Activated naive CD8-positive, alpha-beta T cell treated with anti-CD3 and anti-CD28 coated beads for 36 hours (primary cell): ENCODE measurements at regions not wholly inside any gene's neighbourhood (a gene's known extent, or its start where the extent isn't known, plus 50 kb on each side); places are given as distances from the start of the nearest gene placed in this dataset.

ENCODE experiments used
- DNase-seq: peaks from one replicate; pipeline ENCODE4 v3.0.0; 2021
- H3K27ac Mint-ChIP-seq: one replicate; pipeline ENCODE4 v1.8.0; 2022; ENCODE audit warnings: mild to moderate bottlenecking, moderate library complexity, mixed read lengths
- H3K27me3 Mint-ChIP-seq: one replicate; pipeline ENCODE4 v1.8.0; 2022; ENCODE audit warnings: mild to moderate bottlenecking, mixed read lengths
- H3K36me3 Mint-ChIP-seq: one replicate; pipeline ENCODE4 v1.8.0; 2021; ENCODE audit warnings: mild to moderate bottlenecking, mixed read lengths
- H3K4me1 Mint-ChIP-seq: one replicate; pipeline ENCODE4 v1.8.0; 2021; ENCODE audit warnings: mixed read lengths
- H3K4me3 Mint-ChIP-seq: one replicate; pipeline ENCODE4 v1.8.0; 2022; ENCODE audit warnings: mild to moderate bottlenecking, moderate library complexity, mixed read lengths
- H3K9me3 Mint-ChIP-seq: one replicate; pipeline ENCODE4 v1.8.0; 2022; ENCODE audit warnings: mixed read lengths

- H3K36me3 Mint-ChIP-seq = no peaks in the 10 kb centered on the region
- no peak for DNase-seq
- H3K4me3 Mint-ChIP-seq = no peak overlapping the region
- no peaks in the 10 kb centered on the region for H3K4me1 Mint-ChIP-seq
- H3K27ac Mint-ChIP-seq = no peak overlapping the region
- peaks cover 13% of the 10 kb centered on the region for H3K27me3 Mint-ChIP-seq
- H3K9me3 Mint-ChIP-seq = no peaks in the 10 kb centered on the region
These were observed 189.4 kb downstream of the CCT6B start for GRCh38 chr17:34771891-34772290.

- no peaks in the 10 kb centered on the region for H3K4me1 Mint-ChIP-seq
- H3K36me3 Mint-ChIP-seq = no peaks in the 10 kb centered on the region
- H3K4me3 Mint-ChIP-seq = no peak overlapping the region
- DNase-seq = no peak
- no peak overlapping the region for H3K27ac Mint-ChIP-seq
- peaks cover 13% of the 10 kb centered on the region for H3K27me3 Mint-ChIP-seq
- no peaks in the 10 kb centered on the region for H3K9me3 Mint-ChIP-seq
These were observed 190.7 kb downstream of the CCT6B start for GRCh38 chr17:34770586-34770985.

GRCh38 chr17:34769899-34770298 is 190.5 kb downstream of the TMEM132E start:
- no peaks in the 10 kb centered on the region for H3K36me3 Mint-ChIP-seq
- peaks cover 8% of the 10 kb centered on the region for H3K27me3 Mint-ChIP-seq
- no peaks in the 10 kb centered on the region for H3K4me1 Mint-ChIP-seq
- no peak overlapping the region for H3K4me3 Mint-ChIP-seq
- H3K9me3 Mint-ChIP-seq = no peaks in the 10 kb centered on the region
- DNase-seq = no peak
- no peak overlapping the region for H3K27ac Mint-ChIP-seq

GRCh38 chr17:34769049-34769448 is 189.7 kb downstream of the TMEM132E start:
- Mint-ChIP-seq H3K4me3 (no peak overlapping the region), H3K4me1 (no peaks in the 10 kb centered on the region), H3K9me3 (no peaks in the 10 kb centered on the region), H3K27ac (no peak overlapping the region), H3K36me3 (no peaks in the 10 kb centered on the region), H3K27me3 (peaks cover 8% of the 10 kb centered on the region)
- DNase-seq = no peak

- no peaks in the 10 kb centered on the region for H3K36me3 Mint-ChIP-seq
- DNase-seq = no peak
- no peaks in the 10 kb centered on the region for H3K4me1 Mint-ChIP-seq
- no peak overlapping the region for H3K27ac Mint-ChIP-seq
- H3K27me3 Mint-ChIP-seq = peaks cover 7% of the 10 kb centered on the region
- no peak overlapping the region for H3K4me3 Mint-ChIP-seq
- no peaks in the 10 kb centered on the region for H3K9me3 Mint-ChIP-seq
These were observed 185.9 kb downstream of the TMEM132E start for GRCh38 chr17:34765291-34765690.

GRCh38 chr17:34764716-34765115 is 185.3 kb downstream of the TMEM132E start:
- no peaks in the 10 kb centered on the region for H3K36me3 Mint-ChIP-seq
- H3K27ac Mint-ChIP-seq = no peak overlapping the region
- H3K27me3 Mint-ChIP-seq = peaks cover 7% of the 10 kb centered on the region
- no peak for DNase-seq
- H3K4me3 Mint-ChIP-seq = no peak overlapping the region
- H3K9me3 Mint-ChIP-seq = no peaks in the 10 kb centered on the region
- no peaks in the 10 kb centered on the region for H3K4me1 Mint-ChIP-seq

GRCh38 chr17:34763728-34764665 is 184.6 kb downstream of the TMEM132E start:
- H3K9me3 Mint-ChIP-seq = no peaks in the 10 kb centered on the region
- no peak overlapping the region for H3K27ac Mint-ChIP-seq

GRCh38 chr17:34762078-34762477 is 182.7 kb downstream of the TMEM132E start:
- no peak for DNase-seq
- H3K9me3 Mint-ChIP-seq = no peaks in the 10 kb centered on the region
- no peak overlapping the region for H3K4me3 Mint-ChIP-seq
- no peaks in the 10 kb centered on the region for H3K4me1 Mint-ChIP-seq
- no peaks in the 10 kb centered on the region for H3K36me3 Mint-ChIP-seq
- peaks cover 11% of the 10 kb centered on the region for H3K27me3 Mint-ChIP-seq
- H3K27ac Mint-ChIP-seq = no peak overlapping the region

More at GRCh38 chr17:34763728-34764665, 184.6 kb downstream of the TMEM132E start:
- peaks cover 7% of the 10 kb centered on the region for H3K27me3 Mint-ChIP-seq
- H3K4me3 Mint-ChIP-seq = no peak overlapping the region
- DNase-seq = no peak
- no peaks in the 10 kb centered on the region for H3K36me3 Mint-ChIP-seq
- no peaks in the 10 kb centered on the region for H3K4me1 Mint-ChIP-seq

- no peak for DNase-seq
- Mint-ChIP-seq H3K4me1 (no peaks in the 10 kb centered on the region), H3K27ac (no peak overlapping the region), H3K4me3 (no peak overlapping the region), H3K9me3 (no peaks in the 10 kb centered on the region), H3K27me3 (peaks cover 11% of the 10 kb centered on the region), H3K36me3 (no peaks in the 10 kb centered on the region)
These were observed 182.3 kb downstream of the TMEM132E start for GRCh38 chr17:34761646-34762045.

GRCh38 chr17:34760931-34761495 is 181.6 kb downstream of the TMEM132E start:
- Mint-ChIP-seq H3K9me3 (no peaks in the 10 kb centered on the region), H3K36me3 (no peaks in the 10 kb centered on the region), H3K4me1 (no peaks in the 10 kb centered on the region), H3K27ac (no peak overlapping the region), H3K4me3 (no peak overlapping the region), H3K27me3 (peaks cover 12% of the 10 kb centered on the region)
- no peak for DNase-seq

GRCh38 chr17:34758718-34759117 is 179.3 kb downstream of the TMEM132E start:
- Mint-ChIP-seq H3K4me1 (no peaks in the 10 kb centered on the region), H3K27me3 (peaks cover 26% of the 10 kb centered on the region)

GRCh38 chr17:34758316-34758715 is 178.9 kb downstream of the TMEM132E start:
- no peak for DNase-seq
- H3K9me3 Mint-ChIP-seq = no peaks in the 10 kb centered on the region
- peaks cover 26% of the 10 kb centered on the region for H3K27me3 Mint-ChIP-seq
- no peaks in the 10 kb centered on the region for H3K4me1 Mint-ChIP-seq
- no peak overlapping the region for H3K27ac Mint-ChIP-seq
- no peaks in the 10 kb centered on the region for H3K36me3 Mint-ChIP-seq
- H3K4me3 Mint-ChIP-seq = no peak overlapping the region

More at GRCh38 chr17:34758718-34759117, 179.3 kb downstream of the TMEM132E start:
- no peaks in the 10 kb centered on the region for H3K36me3 Mint-ChIP-seq
- H3K27ac Mint-ChIP-seq = no peak overlapping the region
- no peak for DNase-seq
- no peaks in the 10 kb centered on the region for H3K9me3 Mint-ChIP-seq
- H3K4me3 Mint-ChIP-seq = no peak overlapping the region

- H3K4me3 Mint-ChIP-seq = no peak overlapping the region
- no peak for DNase-seq
- no peak overlapping the region for H3K27ac Mint-ChIP-seq
- H3K27me3 Mint-ChIP-seq = peaks cover 28% of the 10 kb centered on the region
- no peaks in the 10 kb centered on the region for H3K4me1 Mint-ChIP-seq
- no peaks in the 10 kb centered on the region for H3K9me3 Mint-ChIP-seq
- no peaks in the 10 kb centered on the region for H3K36me3 Mint-ChIP-seq
These were observed 178.2 kb downstream of the TMEM132E start for GRCh38 chr17:34757611-34758010.

- Mint-ChIP-seq H3K4me3 (no peak overlapping the region), H3K4me1 (no peaks in the 10 kb centered on the region), H3K27ac (no peak overlapping the region), H3K27me3 (peaks cover 29% of the 10 kb centered on the region), H3K36me3 (no peaks in the 10 kb centered on the region), H3K9me3 (no peaks in the 10 kb centered on the region)
- no peak for DNase-seq
These were observed 177.7 kb downstream of the TMEM132E start for GRCh38 chr17:34757106-34757505.

- no peaks in the 10 kb centered on the region for H3K9me3 Mint-ChIP-seq
- DNase-seq = no peak
- H3K27ac Mint-ChIP-seq = no peak overlapping the region
- no peaks in the 10 kb centered on the region for H3K4me1 Mint-ChIP-seq
- H3K4me3 Mint-ChIP-seq = no peak overlapping the region
- H3K27me3 Mint-ChIP-seq = peaks cover 25% of the 10 kb centered on the region
- no peaks in the 10 kb centered on the region for H3K36me3 Mint-ChIP-seq
These were observed 177.2 kb downstream of the TMEM132E start for GRCh38 chr17:34756637-34757021.
